Choroid plexus epithelial cell (primary cell): ENCODE measurements at regions not wholly inside any gene's neighbourhood (a gene's known extent, or its start where the extent isn't known, plus 50 kb on each side); places are given as distances from the start of the nearest gene placed in this dataset.

Experiments
- DNase-seq: peaks from one replicate; pipeline ENCODE4 v3.0.0-alpha.2; 2010; ENCODE audit warnings: low read depth
- H3K4me3 ChIP-seq: 2 replicates; pipeline ENCODE4 v1.5.1; 2011; ENCODE audit warnings: low read depth, mild to moderate bottlenecking, control low read depth, low read length, moderate library complexity
- CTCF ChIP-seq: conservative IDR thresholded peaks from 2 replicates; pipeline ENCODE4 v1.5.1; 2011; ENCODE audit warnings: low read depth, mild to moderate bottlenecking, control low read depth, inconsistent platforms, low read length, moderate library complexity

- no peak for TF ChIP-seq CTCF
- no peak for DNase-seq
- no peak overlapping the region for H3K4me3 ChIP-seq
Measured at GRCh38 chr2:49289711-49290110, 135.4 kb upstream of the FSHR start.

DNA sequence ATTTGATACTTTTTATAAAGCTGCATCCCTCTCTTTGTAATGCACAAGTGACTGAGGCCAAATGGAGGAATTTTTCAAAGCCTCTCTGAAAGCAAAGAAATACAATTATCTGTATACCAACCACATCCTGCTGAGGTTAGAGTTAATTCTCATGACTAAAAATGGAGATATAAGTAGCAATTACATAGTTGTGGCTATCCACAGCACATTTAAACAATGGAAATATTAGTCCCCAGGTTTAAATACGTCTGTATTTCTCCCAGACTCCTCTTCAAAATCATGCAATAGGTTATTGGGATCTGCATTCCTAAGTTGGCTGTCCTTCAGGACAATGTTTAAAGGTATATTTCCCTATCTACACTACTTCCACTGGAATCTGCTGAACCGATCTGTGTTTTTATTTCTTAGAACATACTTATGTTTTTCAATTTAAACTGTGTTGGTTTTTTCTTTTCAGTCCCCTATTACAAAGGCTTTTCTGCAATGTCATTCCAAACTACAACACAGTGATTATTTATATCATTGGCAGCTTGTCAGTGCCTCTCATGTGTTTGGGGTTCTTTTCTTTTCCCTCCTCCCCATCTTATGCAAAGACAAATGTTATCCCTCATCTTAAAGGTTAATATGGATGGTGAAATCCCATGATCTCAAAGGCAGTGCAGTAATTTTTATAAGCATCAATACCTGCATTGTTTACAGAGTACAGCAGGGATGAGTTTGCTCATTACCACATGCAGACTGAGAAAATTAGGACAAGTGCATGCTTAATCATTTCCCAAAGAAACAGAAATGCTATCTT, 134.8 kb upstream of the FSHR start:
- H3K4me3 ChIP-seq = no peak overlapping the region
- TF ChIP-seq CTCF = no peak
- DNase-seq = peak; percentile 25

DNA sequence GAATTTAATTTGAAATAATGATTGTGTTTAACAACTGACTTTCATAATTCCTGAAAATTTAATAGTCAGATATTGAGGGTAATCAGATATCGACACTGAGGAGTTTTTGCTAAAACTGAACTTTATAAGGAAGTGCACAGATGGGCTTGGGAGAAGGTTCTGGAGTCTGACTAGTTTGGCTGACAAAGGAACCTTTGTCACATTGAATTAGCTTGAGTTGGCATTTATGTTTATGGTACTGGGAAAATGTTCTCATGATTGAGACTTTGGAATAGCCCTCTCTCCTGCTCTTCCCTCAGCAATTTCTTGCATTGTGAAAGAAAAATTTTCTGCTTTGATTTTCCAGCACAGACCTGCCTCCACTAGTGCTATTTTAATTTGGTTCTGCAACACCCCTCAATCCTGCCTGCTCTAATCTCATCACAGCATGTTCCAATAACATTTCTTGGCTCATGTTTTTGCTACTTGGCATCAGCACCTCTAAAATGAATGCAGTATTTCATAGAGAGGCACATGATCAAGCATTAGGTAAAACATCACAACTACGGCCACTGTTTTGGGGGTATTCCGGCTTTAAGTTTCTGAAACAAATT, 133.9 kb upstream of the FSHR start:
- TF ChIP-seq CTCF = no peak

DNA sequence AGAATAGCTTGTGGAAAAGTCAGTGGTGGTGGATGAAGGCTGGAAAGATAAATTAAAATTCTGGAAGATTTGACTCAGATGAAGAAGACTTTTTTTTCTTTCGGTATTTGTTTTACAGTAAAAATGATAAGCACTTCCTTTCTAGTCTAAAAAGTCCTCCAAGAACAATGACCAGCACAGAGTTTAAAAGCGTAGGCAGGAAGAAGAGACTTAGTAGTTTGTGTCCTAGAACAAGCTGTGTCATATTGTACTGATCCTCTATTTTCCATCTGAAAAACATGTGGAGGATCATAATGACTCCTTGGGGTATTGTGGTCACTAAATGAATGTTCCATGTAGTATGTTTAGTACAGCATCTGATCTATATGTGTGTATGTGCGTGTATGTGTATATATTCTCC, 132.4 kb upstream of the FSHR start:
- H3K4me3 ChIP-seq = no peak overlapping the region
- no peak for TF ChIP-seq CTCF
- peak; percentile 3 for DNase-seq

More for the DNA sequence above, 133.9 kb upstream of the FSHR start:
- peak; percentile 10 for DNase-seq
- H3K4me3 ChIP-seq = no peak overlapping the region

GRCh38 chr2:49286045-49286444, 131.7 kb upstream of the FSHR start:
- TF ChIP-seq CTCF = no peak
- H3K4me3 ChIP-seq = no peak overlapping the region
- DNase-seq = no peak

- TF ChIP-seq CTCF = no peak
- no peak overlapping the region for H3K4me3 ChIP-seq
- DNase-seq = no peak
Measured at GRCh38 chr2:49278561-49278960, 124.2 kb upstream of the FSHR start.

DNA sequence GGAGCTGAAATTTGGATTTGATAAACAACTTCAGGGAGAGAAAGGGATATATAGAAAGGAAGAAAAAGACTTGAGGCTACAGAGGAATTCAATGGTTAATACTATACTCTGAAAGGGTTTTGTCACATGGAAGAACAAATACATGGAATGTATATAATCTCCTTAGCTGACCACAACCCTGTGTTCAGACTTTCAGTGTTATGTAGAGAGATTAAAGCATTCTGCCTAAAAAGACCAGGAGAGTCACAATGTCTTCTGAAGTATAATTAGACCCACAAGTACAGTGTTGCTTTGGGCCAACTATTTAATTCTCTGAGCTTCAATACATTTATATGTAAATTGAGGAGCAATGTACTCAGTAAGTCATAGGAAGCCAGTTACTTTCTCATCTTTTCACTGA, 123.8 kb upstream of the FSHR start:
- no peak overlapping the region for H3K4me3 ChIP-seq
- DNase-seq = no peak
- TF ChIP-seq CTCF = no peak
